GM23338 (cell line): ENCODE measurements at regions not wholly inside any gene's neighbourhood (a gene's known extent, or its start where the extent isn't known, plus 50 kb on each side); places are given as distances from the start of the nearest gene placed in this dataset.

ENCODE experiments used
- CREB1 ChIP-seq: fragments of 250-450 bp; sonication (Bioruptor Pico); IDR thresholded peaks from 2 replicates; pipeline ENCODE4 v1.5.0; 2020; ENCODE audit warnings: low read depth, mild to moderate bottlenecking, moderate library complexity
- CTCF ChIP-seq, 2 experiments: fragments of 200-600 bp in 1 of 2; sonication (generic) in 1 of 2; conservative IDR thresholded peaks; 2 replicates each; pipeline versions ENCODE4 v1.5.1 to v1.6.1; 2016 to 2017; ENCODE audit warnings: antibody characterized with exemption in 2 of 2, low read depth in 2 of 2, mild to moderate bottlenecking in 2 of 2, moderate library complexity in 1 of 2
- ETS1 ChIP-seq: IDR thresholded peaks from 2 replicates; pipeline ENCODE4 v1.6.1; 2016; ENCODE audit warnings: antibody characterized with exemption
- EZH2 ChIP-seq: fragments of 200-600 bp; sonication (generic); IDR thresholded peaks from one replicate; pipeline ENCODE4 v1.8.0; 2017; ENCODE audit warnings: antibody characterized with exemption, mild to moderate bottlenecking, low read depth; ENCODE audit not compliant: unreplicated experiment
- EZH2phosphoT487 ChIP-seq: fragments of 200-600 bp; sonication (generic); IDR thresholded peaks from one replicate; pipeline ENCODE4 v1.8.1; 2018; ENCODE audit warnings: antibody characterized with exemption; ENCODE audit not compliant: unreplicated experiment
- JUNB ChIP-seq: IDR thresholded peaks from one replicate; pipeline ENCODE4 v1.6.1; 2016; ENCODE audit warnings: antibody characterized with exemption; ENCODE audit not compliant: unreplicated experiment
- NANOG ChIP-seq: IDR thresholded peaks from 2 replicates; pipeline ENCODE4 v1.6.1; 2016; ENCODE audit warnings: antibody characterized with exemption, borderline replicate concordance
- POLR2AphosphoS5 ChIP-seq: IDR thresholded peaks from 2 replicates; pipeline ENCODE4 v1.6.1; 2016; ENCODE audit warnings: antibody characterized with exemption, low read depth
- REST ChIP-seq: IDR thresholded peaks from one replicate; pipeline ENCODE4 v1.6.1; 2018; ENCODE audit warnings: antibody characterized with exemption; ENCODE audit not compliant: unreplicated experiment
- STAT1 ChIP-seq: IDR thresholded peaks from one replicate; pipeline ENCODE4 v1.6.1; 2016; ENCODE audit warnings: antibody characterized with exemption; ENCODE audit not compliant: unreplicated experiment
- ZNF114 ChIP-seq: fragments of 250-450 bp; sonication (Bioruptor Pico); IDR thresholded peaks from 2 replicates; pipeline ENCODE4 v1.5.0; 2020; ENCODE audit warnings: mild to moderate bottlenecking, moderate library complexity
- ZNF331 ChIP-seq: fragments of 250-450 bp; sonication (Bioruptor Pico); IDR thresholded peaks from 2 replicates; pipeline ENCODE4 v1.5.0; 2020; ENCODE audit warnings: low read depth, mild to moderate bottlenecking, moderate library complexity
- ZNF462 ChIP-seq: fragments of 250-450 bp; sonication (Bioruptor Pico); IDR thresholded peaks from 2 replicates; pipeline ENCODE4 v1.5.0; 2020; ENCODE audit warnings: mild to moderate bottlenecking, moderate library complexity

GRCh38 chrY:12365311-12365910, 335.6 kb upstream of the USP9Y start:
- no peak for TF ChIP-seq EZH2phosphoT487
- TF ChIP-seq CTCF (conservative IDR thresholded peaks at IDR 0.05; ENCODE audit: low read depth in 2 of 2): no peak
- TF ChIP-seq CREB1: no peak
- no peak for TF ChIP-seq POLR2AphosphoS5
- TF ChIP-seq EZH2: no peak
- TF ChIP-seq REST: no peak
- TF ChIP-seq ZNF331 (CRISPR knock-in tag): no peak
- TF ChIP-seq STAT1: no peak
- TF ChIP-seq NANOG: no peak
- no peak for TF ChIP-seq JUNB
- no peak for TF ChIP-seq ETS1
- TF ChIP-seq ZNF114 (CRISPR knock-in tag): no peak
- TF ChIP-seq ZNF462: no peak
